ENCODE measurements at regions not wholly inside any gene's neighbourhood (a gene's known extent, or its start where the extent isn't known, plus 50 kb on each side); places are given as distances from the start of the nearest gene placed in this dataset.

GRCh38 chrX:76555816-76556215 lies 128.3 kb downstream of the MAGEE1 start:
- TF ChIP-seq EZH2phosphoT487 (IDR thresholded peaks at IDR 0.05; ENCODE audit: borderline replicate concordance, low read length) (no peak), CTCF (conservative IDR thresholded peaks at IDR 0.05; ENCODE audit: low read depth, low read length) (peak; percentile 57), EZH2 (IDR thresholded peaks at IDR 0.05; ENCODE audit: low read length, unreplicated experiment) (no peak)
